GM19455 (cell line): ENCODE measurements at regions not wholly inside any gene's neighbourhood (a gene's known extent, or its start where the extent isn't known, plus 50 kb on each side); places are given as distances from the start of the nearest gene placed in this dataset.
A peak's percentile ranks its signal among the peaks of the same experiment; 100 is the strongest.
"Not testable (repeated sequence)": the region's sequence is repeated elsewhere in the genome, so short reads cannot be mapped to it uniquely, and the experiment has no call there.

ENCODE experiments used
- ATAC-seq: cut with Tn5 transposase; IDR thresholded peaks from one replicate; pipeline ENCODE4 v1.9.1; 2021; ENCODE audit not compliant: unreplicated experiment

GRCh38 chr10:9547936-9548904 is 1469.5 kb upstream of the CELF2 start:
- no peak for ATAC-seq

GRCh38 chr10:9550810-9551209 is 1466.9 kb upstream of the CELF2 start:
- no peak for ATAC-seq

GRCh38 chr10:9554321-9554720 is 1463.4 kb upstream of the CELF2 start:
- no peak for ATAC-seq

GRCh38 chr10:9560976-9561375 is 1456.7 kb upstream of the CELF2 start:
- no peak for ATAC-seq

DNA sequence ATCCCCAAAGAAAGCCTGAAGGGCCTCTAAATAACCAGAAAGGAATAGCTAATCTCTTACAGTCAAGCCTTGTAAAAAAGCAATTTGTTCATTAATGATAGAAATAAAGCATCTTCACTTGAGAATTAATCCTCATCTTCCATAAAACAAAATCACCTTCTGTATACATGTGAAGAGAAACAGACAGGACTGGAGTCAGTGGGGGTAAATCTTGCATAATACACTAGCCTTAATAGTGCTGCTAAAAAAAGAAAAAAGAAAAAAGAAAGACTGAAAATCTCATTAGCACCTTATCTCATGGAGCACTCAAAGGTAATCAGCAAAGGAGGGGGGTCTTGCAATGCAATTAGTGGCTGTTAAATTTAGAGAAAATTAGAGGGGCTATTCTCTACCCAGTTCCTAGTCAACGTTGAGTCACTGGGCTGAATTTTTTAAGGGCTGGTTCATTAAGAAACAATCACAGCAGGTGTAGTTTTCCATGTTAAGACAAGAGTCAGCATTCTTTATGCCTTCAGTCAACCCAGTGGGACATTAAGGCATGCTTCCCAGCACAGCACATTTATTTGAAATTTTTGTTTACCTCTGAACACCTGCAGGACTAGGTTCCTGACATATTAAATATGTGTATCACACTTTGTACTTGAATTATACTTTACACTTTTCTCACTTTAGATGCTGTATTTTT is 1455.7 kb upstream of the CELF2 start:
- no peak for ATAC-seq

DNA sequence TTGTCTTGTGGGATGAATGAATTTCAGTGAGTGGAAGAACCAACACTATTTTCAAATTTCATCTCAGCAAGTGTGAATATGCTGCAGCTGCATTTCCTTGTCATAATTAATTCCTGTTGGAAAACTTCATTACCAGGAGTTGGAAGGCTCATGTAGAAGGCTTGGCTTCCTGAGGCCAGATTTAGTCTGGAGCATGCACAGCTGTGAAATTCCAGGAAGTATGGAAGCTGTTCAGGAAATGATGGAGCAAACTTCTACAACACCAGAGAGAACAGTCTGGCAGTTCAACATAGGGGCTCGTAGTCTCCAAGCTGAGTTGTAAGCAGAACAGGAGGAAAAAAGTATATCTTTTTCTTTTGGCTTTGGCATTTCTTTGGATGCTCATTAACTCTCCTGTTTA is 1439.9 kb upstream of the CELF2 start:
- ATAC-seq, result no peak

GRCh38 chr10:9579110-9579705 is 1438.5 kb upstream of the CELF2 start:
- no peak for ATAC-seq

- not testable (repeated sequence) for ATAC-seq
Observed at GRCh38 chr10:9582803-9583202, 1434.9 kb upstream of the CELF2 start.

- no peak for ATAC-seq
Observed at GRCh38 chr10:9596368-9596920, 1421.2 kb upstream of the CELF2 start.

GRCh38 chr10:9602998-9603397 is 1414.7 kb upstream of the CELF2 start:
- no peak for ATAC-seq

DNA sequence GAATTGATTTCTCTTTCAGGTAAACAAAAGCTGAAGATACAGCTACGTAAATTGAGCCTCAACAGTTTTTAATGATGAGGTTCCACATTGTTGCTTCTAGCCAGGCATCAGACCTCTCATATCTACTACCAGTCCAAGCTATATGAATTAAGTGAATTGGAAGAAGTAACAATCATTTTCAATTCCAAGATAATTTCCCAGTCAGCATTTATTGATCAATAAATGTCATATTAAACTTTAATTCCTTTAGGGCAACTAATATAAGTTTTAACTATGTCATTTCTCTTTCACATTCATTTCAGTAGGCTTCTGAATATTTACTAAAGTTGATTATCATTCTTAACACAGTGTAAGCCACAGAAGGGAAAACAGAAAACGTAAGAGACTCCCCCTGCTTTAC is 1413.7 kb upstream of the CELF2 start:
- no peak for ATAC-seq

DNA sequence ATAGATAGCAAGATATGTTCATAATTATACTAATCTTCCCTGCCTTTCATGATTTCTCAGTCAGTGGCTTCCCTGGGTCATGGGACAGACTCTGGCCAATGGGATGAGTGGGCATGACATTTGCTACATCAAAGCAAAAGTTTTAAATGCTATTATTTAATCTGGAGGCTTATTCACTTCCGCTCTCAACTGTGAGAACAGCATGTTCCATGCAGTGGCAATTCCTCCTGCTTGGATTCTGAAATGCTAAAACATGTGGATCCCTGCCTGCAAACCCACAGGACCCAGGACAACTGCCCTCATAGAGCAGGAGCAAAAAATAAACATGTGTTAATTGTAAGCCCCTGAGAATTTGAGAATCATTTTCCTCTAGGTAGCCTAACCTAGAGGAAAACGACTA is 1412.4 kb upstream of the CELF2 start:
- ATAC-seq, result no peak

- no peak for ATAC-seq
Observed at GRCh38 chr10:9608602-9609001, 1409.1 kb upstream of the CELF2 start.

DNA sequence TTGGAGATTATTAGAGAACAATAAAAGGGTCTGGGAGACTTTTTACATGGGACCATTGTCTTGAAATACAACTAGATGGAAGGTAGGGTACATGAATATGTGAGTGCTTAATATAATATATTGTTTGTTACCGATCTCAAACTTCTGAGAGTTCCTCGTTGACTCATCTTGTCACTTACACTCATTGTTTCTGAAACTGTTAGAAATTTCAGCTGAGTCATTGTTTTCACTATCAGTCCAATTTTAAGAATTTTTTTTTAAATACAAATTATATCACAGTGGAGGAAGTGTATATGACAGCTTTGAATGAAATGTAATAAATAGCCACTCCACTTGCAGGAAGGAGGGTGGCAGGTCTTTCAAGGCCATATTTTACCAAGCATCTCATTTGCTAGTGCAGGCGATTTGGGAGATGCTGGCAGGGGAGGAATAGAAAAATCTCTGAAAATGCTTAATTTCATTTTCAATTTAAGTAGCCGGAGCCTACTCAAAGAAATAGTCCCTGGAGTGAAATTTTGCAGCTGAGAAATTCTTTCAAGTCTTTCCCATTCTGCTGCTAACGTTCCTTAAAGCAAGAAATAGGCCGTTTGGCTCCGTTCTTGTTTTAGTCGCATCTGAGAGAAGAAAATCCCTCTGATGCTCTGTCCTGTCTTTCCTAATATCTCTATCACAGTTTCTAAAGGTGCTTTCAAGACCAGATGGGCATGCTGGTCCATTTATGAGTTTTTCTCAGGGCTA is 1404.2 kb upstream of the CELF2 start:
- peak; percentile 86 for ATAC-seq

DNA sequence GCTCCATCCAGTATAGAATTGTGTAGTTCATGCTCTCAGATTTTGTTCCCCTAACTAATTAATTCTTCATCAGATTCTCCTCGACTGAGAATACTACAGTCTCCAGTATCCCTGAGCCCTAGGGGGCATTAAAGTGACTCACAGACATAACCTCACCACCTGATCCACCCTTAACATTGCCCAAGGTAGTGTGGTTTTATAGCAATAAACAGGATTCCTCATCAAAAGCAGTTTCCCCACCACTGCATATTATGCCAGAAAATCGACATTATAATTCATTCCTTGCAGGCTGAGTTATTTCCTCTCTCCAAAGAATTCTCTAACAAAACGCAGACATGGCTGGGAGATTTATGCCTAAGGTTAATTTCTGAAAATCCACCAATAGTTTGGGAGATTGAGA is 1402.5 kb upstream of the CELF2 start:
- no peak for ATAC-seq

DNA sequence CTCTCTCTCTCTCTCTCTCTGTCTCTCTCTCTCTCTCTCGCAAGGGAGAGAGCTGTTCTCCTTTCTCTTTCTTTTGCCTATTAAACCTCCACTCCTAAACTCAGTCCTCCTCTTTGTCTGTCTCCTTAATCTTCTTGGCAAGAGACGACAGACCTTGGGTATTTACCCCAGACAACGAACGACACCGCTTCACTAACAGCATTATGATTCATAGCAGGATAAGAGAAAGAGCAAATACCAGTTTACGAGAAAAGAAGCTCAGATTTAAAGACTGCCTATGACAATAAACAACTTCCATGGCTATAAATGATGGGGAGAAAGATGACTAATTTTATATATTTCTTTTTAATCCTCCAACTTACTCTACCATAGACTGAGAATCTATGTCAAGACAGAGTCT is 1396.5 kb upstream of the CELF2 start:
- ATAC-seq, result no peak

DNA sequence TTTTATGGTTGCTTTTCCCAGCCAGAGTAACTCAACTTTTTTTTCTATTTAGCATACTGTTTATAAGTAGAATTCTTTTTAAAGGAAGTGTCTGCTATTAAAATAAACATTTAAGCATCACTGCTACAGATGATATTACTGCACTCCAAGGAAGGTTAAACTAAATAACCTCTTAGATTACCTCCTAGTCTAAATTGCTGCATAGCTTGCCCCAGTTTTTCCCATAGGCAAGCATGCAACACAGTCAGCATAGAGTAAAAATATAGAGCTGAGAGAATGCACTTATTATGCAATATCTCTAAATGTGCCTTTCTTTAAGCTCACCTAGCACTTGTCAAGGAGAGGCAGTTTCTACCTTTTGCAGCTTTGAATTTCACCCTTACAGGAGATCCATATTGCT is 1392.4 kb upstream of the CELF2 start:
- ATAC-seq, result no peak

GRCh38 chr10:9634466-9634865 is 1383.2 kb upstream of the CELF2 start:
- ATAC-seq, result no peak

- ATAC-seq, result no peak
Observed at GRCh38 chr10:9635691-9636090, 1382.0 kb upstream of the CELF2 start.

GRCh38 chr10:9636216-9636615 is 1381.5 kb upstream of the CELF2 start:
- no peak for ATAC-seq

- ATAC-seq, result no peak
Observed at GRCh38 chr10:9643782-9644181, 1373.9 kb upstream of the CELF2 start.
